ENCODE measurements at regions not wholly inside any gene's neighbourhood (a gene's known extent, or its start where the extent isn't known, plus 50 kb on each side); places are given as distances from the start of the nearest gene placed in this dataset.

- DNase-seq (ENCODE audit: low read depth, low spot score): no peak
Observed at GRCh38 chr18:2102022-2102421, 469.3 kb downstream of the METTL4 start.

DNA sequence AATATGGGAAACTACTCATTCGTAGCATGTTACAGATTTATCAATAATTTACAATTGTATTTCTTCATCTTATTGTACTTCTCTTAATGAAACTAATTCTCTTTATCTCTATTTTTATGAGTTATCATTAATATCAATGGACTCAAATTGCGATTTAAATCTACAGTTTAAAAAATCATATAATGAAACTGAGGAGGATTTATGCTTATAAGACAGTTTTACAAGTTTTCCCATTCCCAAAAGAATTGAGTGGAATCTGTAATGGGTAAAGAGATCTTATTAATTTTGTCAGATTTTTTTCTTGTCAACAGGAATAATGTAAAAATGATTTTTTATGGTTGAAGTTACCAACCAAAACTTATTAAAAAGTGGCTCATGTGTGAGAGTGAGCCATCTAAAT, 468.0 kb downstream of the METTL4 start:
- no peak for DNase-seq (ENCODE audit: low read depth, low spot score)

DNA sequence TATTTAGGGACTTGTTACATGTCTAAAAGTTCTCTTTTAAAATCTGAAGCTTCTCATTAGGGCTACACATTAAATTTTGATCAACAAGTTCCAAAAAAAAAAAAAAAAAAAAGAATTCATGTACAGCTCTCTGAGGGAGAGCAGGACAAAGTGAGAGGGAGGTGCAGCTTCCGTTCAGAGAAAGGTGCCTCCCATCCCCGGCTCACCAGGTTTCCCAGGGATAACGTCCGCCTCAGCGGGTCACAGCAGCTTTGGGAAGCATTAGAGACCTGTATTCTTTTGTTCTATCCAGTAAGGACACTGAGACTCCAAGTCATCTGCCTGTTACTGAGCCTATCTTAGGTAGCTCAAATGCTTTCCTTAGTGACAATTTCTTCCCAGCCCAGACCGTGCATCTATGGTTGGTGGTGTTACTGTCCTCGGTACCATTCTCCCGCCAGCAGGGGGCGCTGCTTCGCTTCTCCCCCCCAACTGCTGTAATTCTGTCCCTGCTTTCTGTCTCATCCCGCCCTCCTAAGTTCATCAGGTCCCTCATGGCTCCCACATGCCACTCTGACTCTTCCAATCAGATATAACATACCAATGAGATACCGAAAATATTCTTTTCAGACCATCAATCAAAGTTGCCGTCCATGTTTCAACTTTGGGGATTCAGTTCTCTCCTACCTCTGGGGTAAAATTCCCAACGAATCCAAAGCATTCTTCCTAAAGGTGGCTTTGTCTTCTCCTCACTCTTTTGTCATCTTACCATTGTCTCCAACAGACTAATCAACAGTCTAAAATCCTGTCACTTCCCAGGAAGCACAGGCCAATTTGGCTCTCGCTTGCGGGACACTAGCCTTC, 466.5 kb downstream of the METTL4 start:
- DNase-seq (ENCODE audit: low read depth, low spot score): peak; percentile 1

DNA sequence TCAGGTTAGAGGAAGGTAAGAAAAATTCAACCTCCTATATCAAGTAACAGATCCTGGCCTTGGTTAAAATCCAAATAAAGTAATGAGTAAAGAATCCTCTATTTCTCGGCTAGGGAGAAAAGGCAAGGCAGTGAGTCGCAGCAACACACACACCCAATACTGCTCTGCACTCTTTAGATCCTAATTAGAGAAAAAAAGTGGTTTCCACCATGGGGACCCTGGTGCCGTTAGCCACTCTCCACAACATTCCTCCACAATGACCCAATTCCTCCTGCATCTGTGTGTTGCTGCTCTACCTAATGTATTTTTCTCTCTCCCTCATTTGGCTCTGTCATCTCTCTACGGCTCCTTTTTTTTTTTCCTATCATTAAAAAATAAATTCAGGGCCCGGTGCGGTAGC, 462.7 kb downstream of the METTL4 start:
- no peak for DNase-seq (ENCODE audit: low read depth, low spot score)

- no peak for DNase-seq (ENCODE audit: low read depth, low spot score)
Observed at GRCh38 chr18:2111456-2111855, 459.8 kb downstream of the METTL4 start.

DNA sequence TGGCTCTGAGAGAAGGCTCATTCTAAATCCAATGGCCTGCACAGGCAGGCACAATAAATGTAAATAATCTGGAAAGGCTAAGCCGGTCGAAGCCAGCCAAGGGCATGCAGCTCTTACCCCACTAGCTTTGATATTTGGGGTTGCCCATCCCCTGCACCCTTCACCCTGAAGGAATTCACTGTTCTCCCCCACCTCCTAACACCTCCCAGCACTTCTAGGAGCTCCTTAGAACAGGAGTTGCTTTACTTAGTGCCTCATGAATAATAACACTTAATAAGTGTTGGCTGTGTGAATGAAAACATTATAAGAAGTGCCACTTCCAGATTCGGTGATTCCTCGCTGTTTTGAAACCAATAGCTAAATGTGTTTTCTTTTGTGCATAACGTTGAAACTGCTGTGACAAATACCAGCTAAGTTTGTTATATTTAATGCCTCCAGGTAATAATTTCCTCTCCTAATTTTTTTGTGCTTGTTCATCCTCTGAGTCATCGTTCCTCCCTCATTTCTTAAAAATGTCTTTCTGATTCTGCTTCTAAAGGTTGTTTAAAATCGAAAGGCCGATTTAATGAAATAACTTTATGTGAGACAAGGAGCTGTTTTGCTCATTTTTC, 458.8 kb downstream of the METTL4 start:
- no peak for DNase-seq (ENCODE audit: low read depth, low spot score)

GRCh38 chr18:2114289-2114688, 457.0 kb downstream of the METTL4 start:
- no peak for DNase-seq (ENCODE audit: low read depth, low spot score)

DNA sequence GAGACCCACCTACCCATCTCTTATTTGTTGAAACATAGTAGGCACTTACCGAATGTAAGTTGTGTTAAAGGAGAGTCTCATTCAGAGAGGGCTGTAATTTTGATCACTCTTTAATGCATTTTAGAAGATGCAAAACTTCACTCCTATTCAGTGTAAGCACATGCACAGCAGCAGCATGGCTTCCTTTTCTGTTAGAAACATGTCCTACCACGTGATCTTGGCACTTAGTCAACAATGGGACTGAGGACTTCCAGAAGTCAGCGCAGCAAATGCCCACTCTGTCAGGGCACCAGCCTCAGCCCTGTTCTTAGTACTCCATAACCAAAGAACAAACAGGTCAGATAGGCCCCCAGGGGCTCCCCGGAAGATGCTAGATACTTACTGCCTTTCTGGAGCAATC, 456.5 kb downstream of the METTL4 start:
- no peak for DNase-seq (ENCODE audit: low read depth, low spot score)

DNA sequence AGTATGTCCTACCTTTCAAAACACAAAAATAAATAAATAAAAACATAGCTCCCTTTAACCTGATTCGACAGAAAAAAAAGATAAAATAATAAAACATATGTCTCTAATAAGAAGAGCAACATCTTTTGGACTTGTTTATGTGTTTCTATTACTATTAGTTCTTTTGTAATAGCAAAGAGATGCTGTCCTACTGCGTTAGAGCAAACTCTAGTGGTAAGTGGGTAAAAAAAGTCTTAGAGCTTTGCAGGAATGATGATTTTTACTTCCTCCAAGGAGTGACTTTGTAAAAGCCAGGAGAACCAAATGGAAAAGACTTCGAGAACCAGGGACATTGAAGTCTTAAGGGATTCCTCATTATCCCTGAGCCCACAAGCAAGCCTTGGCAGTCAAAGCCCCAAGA, 450.1 kb downstream of the METTL4 start:
- no peak for DNase-seq (ENCODE audit: low read depth, low spot score)

GRCh38 chr18:2123077-2123476, 448.2 kb downstream of the METTL4 start:
- DNase-seq (ENCODE audit: low read depth, low spot score): no peak

DNA sequence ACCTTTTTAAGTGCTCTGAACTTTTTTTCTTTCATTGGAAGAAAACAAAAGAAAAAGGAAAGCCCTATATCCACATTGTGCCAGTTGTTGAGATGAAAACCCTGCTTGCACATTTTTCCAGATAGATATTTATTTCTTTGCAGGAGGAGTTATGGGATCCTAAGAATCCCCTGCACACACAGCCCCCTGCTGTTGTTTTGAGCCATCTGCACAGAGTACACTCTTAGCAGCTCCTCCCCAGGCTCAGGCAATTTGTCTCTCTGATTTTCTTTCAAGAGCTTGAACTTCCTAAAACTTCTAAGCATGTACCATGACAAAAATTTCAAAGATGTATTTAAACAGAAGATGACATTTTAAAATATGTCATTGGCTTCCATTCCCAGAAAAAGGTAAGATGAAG, 436.9 kb downstream of the METTL4 start:
- no peak for DNase-seq (ENCODE audit: low read depth, low spot score)

- no peak for DNase-seq (ENCODE audit: low read depth, low spot score)
Observed at GRCh38 chr18:2135309-2135708, 436.0 kb downstream of the METTL4 start.

DNA sequence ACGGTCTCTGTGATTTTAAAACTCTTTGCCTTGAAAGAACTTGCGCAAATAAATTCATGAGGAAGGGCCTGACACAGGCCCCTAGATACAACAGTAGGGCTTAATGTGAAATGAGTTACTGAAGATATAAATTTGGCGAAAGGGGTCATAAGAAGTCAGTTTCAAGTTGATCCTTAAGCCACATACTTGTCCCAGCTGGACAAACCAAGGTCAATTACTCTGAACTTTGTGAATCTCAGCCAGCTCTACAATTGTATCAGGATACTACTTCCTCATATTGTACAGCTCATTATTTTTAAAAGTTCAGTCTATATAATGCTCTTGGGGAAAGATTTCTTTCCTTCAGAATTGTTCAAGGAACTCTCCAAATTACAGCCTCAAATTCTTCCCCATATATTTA, 432.8 kb downstream of the METTL4 start:
- no peak for DNase-seq (ENCODE audit: low read depth, low spot score)

GRCh38 chr18:2139691-2140090, 431.6 kb downstream of the METTL4 start:
- DNase-seq (ENCODE audit: low read depth, low spot score): no peak

- DNase-seq (ENCODE audit: low read depth, low spot score): no peak
Observed at GRCh38 chr18:2143636-2144035, 427.7 kb downstream of the METTL4 start.

DNA sequence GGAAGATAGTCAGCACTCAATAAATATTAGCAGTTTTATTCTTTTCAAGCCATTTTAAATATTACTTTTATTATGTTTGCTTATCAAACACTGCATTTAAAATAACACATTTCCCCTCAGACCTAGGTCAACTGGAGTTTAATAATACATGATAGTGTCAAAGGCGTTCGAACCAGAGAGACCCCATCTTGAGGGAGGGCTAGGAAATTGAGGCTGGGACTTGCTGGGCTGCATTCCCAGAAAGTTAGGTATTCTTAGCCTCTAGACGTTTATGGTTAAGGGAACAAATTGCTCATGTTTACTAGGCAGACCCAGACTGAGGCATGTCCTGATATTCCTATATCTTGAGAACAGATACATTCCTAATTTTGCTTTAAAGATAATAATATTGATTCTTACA, 426.5 kb downstream of the METTL4 start:
- no peak for DNase-seq (ENCODE audit: low read depth, low spot score)

DNA sequence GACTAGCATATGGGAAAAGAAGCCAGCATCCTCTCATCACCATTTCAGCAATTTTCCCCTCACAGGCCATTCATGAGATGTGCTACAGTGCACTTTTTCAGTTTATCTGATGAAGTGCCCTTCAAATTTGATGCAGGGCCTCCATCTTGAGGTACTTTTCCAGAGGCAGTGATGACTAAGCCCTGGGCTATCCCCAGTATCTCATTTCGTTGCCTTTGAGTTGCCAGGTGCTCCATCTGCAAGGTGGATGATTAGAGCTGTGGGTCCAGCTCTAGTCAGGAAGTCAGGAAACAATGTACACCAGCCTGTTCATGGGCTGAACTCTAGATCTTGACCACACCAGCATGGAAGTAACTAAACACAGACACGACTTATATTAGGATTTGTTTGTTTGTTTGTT, 425.2 kb downstream of the METTL4 start:
- DNase-seq (ENCODE audit: low read depth, low spot score): no peak

- no peak for DNase-seq (ENCODE audit: low read depth, low spot score)
Observed at GRCh38 chr18:2146754-2147153, 424.6 kb downstream of the METTL4 start.

GRCh38 chr18:2147476-2148230, 423.7 kb downstream of the METTL4 start:
- DNase-seq (ENCODE audit: low read depth, low spot score): no peak

- DNase-seq (ENCODE audit: low read depth, low spot score): no peak
Observed at GRCh38 chr18:2148823-2149222, 422.5 kb downstream of the METTL4 start.

- DNase-seq (ENCODE audit: low read depth, low spot score): no peak
Observed at GRCh38 chr18:2150566-2150965, 420.7 kb downstream of the METTL4 start.

GRCh38 chr18:2154278-2154677, 417.0 kb downstream of the METTL4 start:
- DNase-seq (ENCODE audit: low read depth, low spot score): no peak
